ENCODE measurements at regions not wholly inside any gene's neighbourhood (a gene's known extent, or its start where the extent isn't known, plus 50 kb on each side); places are given as distances from the start of the nearest gene placed in this dataset.

DNA sequence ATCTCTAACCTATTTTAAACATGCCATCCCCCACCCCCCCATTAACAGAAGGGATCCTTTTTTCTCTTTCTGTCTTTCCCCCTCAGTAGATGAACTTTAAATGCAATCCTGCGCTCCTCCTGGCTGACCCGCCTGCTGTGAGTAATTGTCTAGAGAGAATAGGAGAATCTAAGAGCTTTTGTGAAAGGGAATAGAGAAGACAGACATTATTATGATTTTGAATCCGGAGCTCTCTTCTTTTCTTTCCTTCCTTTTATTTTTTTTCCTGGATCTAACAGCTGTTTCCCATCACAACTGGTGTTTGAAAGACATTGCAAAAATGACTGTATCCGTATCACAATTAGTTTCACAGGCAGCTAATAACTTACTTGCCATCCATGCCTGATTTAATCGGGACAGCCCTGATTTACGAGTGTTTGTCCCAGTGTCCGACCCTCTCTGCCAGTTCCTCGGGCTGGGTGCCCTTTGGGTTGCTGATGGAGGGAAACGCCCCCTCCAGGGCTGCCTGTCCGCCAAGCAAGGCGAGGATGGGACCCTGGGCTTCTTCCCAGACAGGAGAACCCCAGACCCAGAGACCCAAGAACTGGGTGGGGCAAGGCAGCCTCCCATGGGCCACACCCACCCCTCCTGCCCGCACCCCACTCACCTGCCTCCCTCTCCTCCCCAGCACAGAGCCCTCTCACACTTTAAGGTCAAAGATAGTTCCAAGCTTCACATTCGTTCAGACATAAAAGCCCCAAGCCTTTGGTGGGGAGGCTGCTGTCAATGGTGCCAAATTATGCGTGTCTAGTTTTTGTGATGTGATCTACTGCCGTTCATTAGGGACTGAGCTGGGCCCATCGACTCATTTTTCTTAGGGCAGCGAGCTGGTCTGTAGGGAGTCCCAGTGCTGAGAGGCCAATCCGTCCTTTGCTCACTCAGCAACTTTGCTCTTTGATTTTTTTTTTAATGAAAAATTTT is 231.7 kb downstream of the ZNF516 start:
- intact Hi-C loops (cut with DNase I) = no loop called here
- TF ChIP-seq POLR2AphosphoS5 (IDR thresholded peaks at IDR 0.05; ENCODE audit: insufficient read depth in 1 of 2, low read depth in 1 of 2) (no peak), POLR2A (IDR thresholded peaks at IDR 0.05) (no peak)
- TF ChIP-seq, protein P1, sequence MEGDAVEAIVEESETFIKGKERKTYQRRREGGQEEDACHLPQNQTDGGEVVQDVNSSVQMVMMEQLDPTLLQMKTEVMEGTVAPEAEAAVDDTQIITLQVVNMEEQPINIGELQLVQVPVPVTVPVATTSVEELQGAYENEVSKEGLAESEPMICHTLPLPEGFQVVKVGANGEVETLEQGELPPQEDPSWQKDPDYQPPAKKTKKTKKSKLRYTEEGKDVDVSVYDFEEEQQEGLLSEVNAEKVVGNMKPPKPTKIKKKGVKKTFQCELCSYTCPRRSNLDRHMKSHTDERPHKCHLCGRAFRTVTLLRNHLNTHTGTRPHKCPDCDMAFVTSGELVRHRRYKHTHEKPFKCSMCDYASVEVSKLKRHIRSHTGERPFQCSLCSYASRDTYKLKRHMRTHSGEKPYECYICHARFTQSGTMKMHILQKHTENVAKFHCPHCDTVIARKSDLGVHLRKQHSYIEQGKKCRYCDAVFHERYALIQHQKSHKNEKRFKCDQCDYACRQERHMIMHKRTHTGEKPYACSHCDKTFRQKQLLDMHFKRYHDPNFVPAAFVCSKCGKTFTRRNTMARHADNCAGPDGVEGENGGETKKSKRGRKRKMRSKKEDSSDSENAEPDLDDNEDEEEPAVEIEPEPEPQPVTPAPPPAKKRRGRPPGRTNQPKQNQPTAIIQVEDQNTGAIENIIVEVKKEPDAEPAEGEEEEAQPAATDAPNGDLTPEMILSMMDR (IDR thresholded peaks at IDR 0.05) = no peak
- DNase-seq (ENCODE audit: extremely low spot score in 2 of 2) = no peak
- H3K4me3 ChIP-seq = no peak overlapping the region
- H3K27ac ChIP-seq = peak overlapping the region; percentile 83
- H3K36me3 ChIP-seq = no peaks in the 10 kb centered on the region
- no peaks in the 10 kb centered on the region for H3K9me3 ChIP-seq
- H3K4me1 ChIP-seq = peaks cover 23% of the 10 kb centered on the region
- H3K27me3 ChIP-seq = no peaks in the 10 kb centered on the region

DNA sequence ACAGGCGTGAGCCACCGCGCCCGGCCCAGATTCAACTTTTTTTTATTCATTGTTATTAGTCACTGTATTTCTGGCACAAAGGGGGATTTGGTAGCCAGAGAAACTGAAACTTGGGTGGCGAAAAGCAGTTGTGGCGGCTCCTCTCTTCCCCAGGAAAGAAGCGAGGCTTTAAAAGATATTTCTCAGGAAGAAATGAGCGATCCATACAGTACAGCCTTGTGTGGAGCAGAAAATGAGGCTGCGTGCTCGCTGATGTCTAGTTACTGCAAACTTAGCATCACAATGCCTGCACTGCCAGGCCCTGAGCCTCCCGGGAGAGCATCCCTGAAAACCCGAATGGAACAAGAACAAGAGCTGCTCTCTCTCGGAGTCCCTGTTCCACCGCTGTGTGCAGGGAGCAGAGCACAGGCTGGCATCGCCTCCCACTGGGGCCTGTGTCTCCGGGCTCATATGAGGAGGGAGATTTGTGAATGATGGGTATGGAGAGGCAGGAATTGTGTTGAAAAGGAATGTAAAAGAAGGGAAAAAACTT is 234.0 kb downstream of the ZNF516 start:
- Histone ChIP-seq H3K9me3 (no peaks in the 10 kb centered on the region), H3K27me3 (no peaks in the 10 kb centered on the region), H3K36me3 (no peaks in the 10 kb centered on the region), H3K27ac (no peak overlapping the region), H3K4me3 (no peak overlapping the region), H3K4me1 (peaks cover 23% of the 10 kb centered on the region)
- peak in 1 of 2 donors; percentile 67 for DNase-seq (ENCODE audit: extremely low spot score in 2 of 2)
- TF ChIP-seq POLR2A (IDR thresholded peaks at IDR 0.05) (no peak), POLR2AphosphoS5 (IDR thresholded peaks at IDR 0.05; ENCODE audit: insufficient read depth in 1 of 2, low read depth in 1 of 2) (no peak)
- TF ChIP-seq, protein P1 (IDR thresholded peaks at IDR 0.05) = no peak
- intact Hi-C loops (cut with DNase I) = no loop called here

DNA sequence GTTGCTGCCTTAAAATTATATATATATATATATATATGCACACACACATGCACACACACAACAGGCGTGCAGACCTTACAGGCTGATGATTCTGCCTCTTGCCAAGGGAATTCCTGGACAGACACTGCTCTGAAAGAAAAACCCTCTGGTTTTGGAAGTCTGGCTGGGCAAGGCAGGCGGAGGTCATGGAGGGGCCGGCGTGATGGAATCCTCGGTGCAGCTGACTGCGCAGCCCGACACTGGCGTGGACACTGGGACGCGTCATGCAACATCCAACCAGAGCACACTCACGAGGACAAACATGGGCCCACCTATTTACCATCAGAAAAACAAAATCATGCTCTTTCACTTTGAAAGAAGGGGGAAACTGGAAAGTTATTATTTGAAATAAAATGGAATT is 235.3 kb downstream of the ZNF516 start:
- H3K27me3 ChIP-seq = no peaks in the 10 kb centered on the region
- intact Hi-C loops (cut with DNase I) = no loop called here
- H3K4me1 ChIP-seq = peaks cover 16% of the 10 kb centered on the region
- DNase-seq (ENCODE audit: extremely low spot score in 2 of 2) = no peak
- H3K4me3 ChIP-seq = no peak overlapping the region
- H3K27ac ChIP-seq = no peak overlapping the region
- TF ChIP-seq POLR2A (IDR thresholded peaks at IDR 0.05) = no peak
- H3K36me3 ChIP-seq = no peaks in the 10 kb centered on the region
- no peaks in the 10 kb centered on the region for H3K9me3 ChIP-seq

DNA sequence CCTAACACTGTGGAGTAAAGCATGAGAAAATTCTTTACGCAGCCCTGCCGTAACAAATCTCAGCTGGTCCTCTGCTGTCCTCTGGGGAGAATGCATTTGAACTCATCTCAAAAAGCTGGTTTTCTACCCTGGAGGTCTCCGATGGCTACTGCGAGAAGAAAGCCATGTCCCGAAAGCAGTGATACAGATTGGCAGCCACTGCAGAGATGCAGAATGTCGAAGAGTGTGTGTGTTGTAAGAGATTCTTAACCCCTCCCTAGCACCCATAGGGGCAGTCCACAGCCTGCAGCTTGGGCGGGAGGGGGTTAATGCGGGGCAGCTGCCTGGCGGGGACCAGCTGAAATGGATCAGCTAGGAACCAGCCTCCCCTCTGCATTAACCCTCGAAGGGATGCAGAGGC is 235.9 kb downstream of the ZNF516 start:
- peak in 1 of 2 donors; percentile 80 for DNase-seq (ENCODE audit: extremely low spot score in 2 of 2)
- no peak overlapping the region for H3K27ac ChIP-seq
- H3K9me3 ChIP-seq = no peaks in the 10 kb centered on the region
- H3K27me3 ChIP-seq = no peaks in the 10 kb centered on the region
- intact Hi-C loops (cut with DNase I) = no loop called here
- no peak for TF ChIP-seq POLR2AphosphoS5 (IDR thresholded peaks at IDR 0.05; ENCODE audit: insufficient read depth in 1 of 2, low read depth in 1 of 2)
- no peak for TF ChIP-seq POLR2A (IDR thresholded peaks at IDR 0.05)
- TF ChIP-seq, protein P1 (IDR thresholded peaks at IDR 0.05) = no peak
- no peak overlapping the region for H3K4me3 ChIP-seq
- peaks cover 10% of the 10 kb centered on the region for H3K4me1 ChIP-seq
- H3K36me3 ChIP-seq = no peaks in the 10 kb centered on the region

DNA sequence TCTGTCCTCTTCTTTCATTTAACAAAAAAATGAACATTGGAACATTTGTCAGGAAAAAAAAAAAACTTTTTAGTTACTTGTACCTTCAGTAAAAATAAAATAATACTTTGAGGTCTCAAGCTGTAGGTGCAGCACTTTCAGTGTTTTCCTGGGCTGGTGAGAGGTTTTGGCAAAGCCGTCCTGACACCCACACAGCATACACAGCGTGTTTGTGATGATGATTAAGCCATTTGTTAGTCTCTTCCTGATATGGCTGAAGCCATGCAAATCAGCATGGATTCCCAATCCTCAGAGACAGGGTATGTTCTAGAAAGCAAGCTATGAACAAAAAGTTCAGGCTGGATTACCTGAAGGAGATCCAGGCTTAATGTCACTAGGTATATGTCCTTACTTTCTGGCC is 236.8 kb downstream of the ZNF516 start:
- no peak for DNase-seq (ENCODE audit: extremely low spot score in 2 of 2)
- Histone ChIP-seq H3K4me3 (no peak overlapping the region), H3K36me3 (no peaks in the 10 kb centered on the region), H3K4me1 (peaks cover under 1% of the 10 kb centered on the region), H3K27ac (no peak overlapping the region), H3K9me3 (no peaks in the 10 kb centered on the region), H3K27me3 (no peaks in the 10 kb centered on the region)
- intact Hi-C loops (cut with DNase I) = no loop called here
- TF ChIP-seq, protein P1 (IDR thresholded peaks at IDR 0.05) = no peak
